A549 (cell line): ENCODE measurements at regions not wholly inside any gene's neighbourhood (a gene's known extent, or its start where the extent isn't known, plus 50 kb on each side); places are given as distances from the start of the nearest gene placed in this dataset.

Experiments used
- ATAC-seq, 2 experiments: fragments of 200-7000 bp in 1 of 2; fragments of >200 bp in 1 of 2; cut with Nextera tagmentation in 1 of 2; cut with Tn5 transposase in 1 of 2; 3 replicates each; pipeline versions ENCODE4 v1.8.0 to v1.9.1; 2018 to 2020; ENCODE audit warnings: mild to moderate bottlenecking in 1 of 2, moderate library complexity in 1 of 2
- CTCF ChIA-PET: fragments of 300-600 bp; sonication (Branson Sonifier 250); formaldehyde crosslinking; extraction: SDS; loops from one replicate; lab custom pipeline; 2021; ENCODE audit warnings: antibody characterized with exemption, inconsistent platforms; lab: Yijun Ruan, JAX
- POLR2A ChIA-PET: fragments of 350-600 bp; formaldehyde crosslinking; extraction: SDS; loops from one replicate; lab custom pipeline; 2021; ENCODE audit warnings: antibody characterized with exemption, inconsistent platforms; lab: Yijun Ruan, JAX
- DNase-seq, 2 experiments: peaks; one replicate each; pipeline versions ENCODE4 v3.0.0 to v3.0.0-alpha.2; 2011 to 2016; ENCODE audit warnings: low read depth in 1 of 2, low spot score in 1 of 2
- FAIRE-seq: peaks from 2 replicates; lab custom pipeline; 2011; peaks lifted over from hg19 to GRCh38; lab: Jason Lieb, UNC
- H3K27ac ChIP-seq, 2 experiments: fragments of >200 bp; sonication (Bioruptor Twin); formaldehyde crosslinking; 3 replicates each; pipeline ENCODE4 v1.5.1; 2016 to 2017
- H3K4me1 ChIP-seq: fragments of >200 bp; sonication (Bioruptor Twin); formaldehyde crosslinking; 3 replicates; pipeline ENCODE4 v1.6.1; 2016
- H3K4me2 ChIP-seq: fragments of >200 bp; sonication (Bioruptor Twin); formaldehyde crosslinking; 3 replicates; pipeline ENCODE4 v1.6.1; 2016
- H3K4me3 ChIP-seq: fragments of >200 bp; sonication (Bioruptor Twin); formaldehyde crosslinking; 3 replicates; pipeline ENCODE4 v1.5.1; 2016
- H3K9me3 ChIP-seq: fragments of >200 bp; sonication (Bioruptor Twin); formaldehyde crosslinking; 3 replicates; pipeline ENCODE4 v1.6.1; 2016
- CBX2 ChIP-seq: fragments of 200-600 bp; sonication (generic); IDR thresholded peaks from 2 replicates; pipeline ENCODE4 v1.6.1; 2016; ENCODE audit warnings: low read depth, mild to moderate bottlenecking, borderline replicate concordance
- CBX8 ChIP-seq: fragments of 200-600 bp; sonication (generic); IDR thresholded peaks from 2 replicates; pipeline ENCODE4 v1.6.1; 2016
- CHD2 ChIP-seq: fragments of 150-350 bp; IDR thresholded peaks from 2 replicates; pipeline ENCODE4 v1.6.1; 2014; ENCODE audit warnings: low read length; ENCODE audit not compliant: partially characterized antibody
- EHF ChIP-seq: fragments of 250-450 bp; sonication (Bioruptor Pico); IDR thresholded peaks from 2 replicates; pipeline ENCODE4 v1.5.0; 2020; ENCODE audit warnings: mild to moderate bottlenecking
- EHMT2 ChIP-seq: fragments of 200-600 bp; sonication (generic); IDR thresholded peaks from 2 replicates; pipeline ENCODE4 v1.6.1; 2016; ENCODE audit warnings: antibody characterized with exemption, low read depth, mild to moderate bottlenecking, moderate library complexity
- EP300 ChIP-seq, 2 experiments: fragments of >200 bp; sonication (Bioruptor Twin); formaldehyde crosslinking; IDR thresholded peaks; 2 replicates in 1 of 2; 3 replicates in 1 of 2; pipeline ENCODE4 v1.6.1; 2016 to 2017
- ESRRA ChIP-seq: fragments of 150-350 bp; IDR thresholded peaks from 2 replicates; pipeline ENCODE4 v1.6.1; 2014; ENCODE audit warnings: mild to moderate bottlenecking, low read length, borderline replicate concordance
- FOSL2 ChIP-seq, 2 experiments: fragments of 450-650 bp in 1 of 2; fragments of >200 bp in 1 of 2; sonication (Bioruptor Twin) in 1 of 2; formaldehyde crosslinking; IDR thresholded peaks; 2 replicates each; pipeline versions ENCODE4 v1.5.0 to v1.6.1; 2016 to 2020; ENCODE audit warnings: mild to moderate bottlenecking in 1 of 2, moderate library complexity in 1 of 2
- HEYL ChIP-seq: fragments of 250-450 bp; sonication (Bioruptor Pico); IDR thresholded peaks from 2 replicates; pipeline ENCODE4 v1.8.0; 2021; ENCODE audit warnings: mild to moderate bottlenecking, moderate library complexity
- HOXB13 ChIP-seq: fragments of 250-450 bp; sonication (Bioruptor Pico); IDR thresholded peaks from 2 replicates; pipeline ENCODE4 v1.5.0; 2020; ENCODE audit warnings: low read depth, mild to moderate bottlenecking, moderate library complexity
- HOXB5 ChIP-seq: fragments of 250-450 bp; sonication (Bioruptor Pico); IDR thresholded peaks from 2 replicates; pipeline ENCODE4 v1.5.0; 2020; ENCODE audit warnings: mild to moderate bottlenecking, moderate library complexity
- JUN ChIP-seq, 2 experiments: fragments of >200 bp; sonication (Bioruptor Twin); formaldehyde crosslinking; IDR thresholded peaks; 2 replicates in 1 of 2; 3 replicates in 1 of 2; pipeline ENCODE4 v1.6.1; 2016 to 2017
- KDM1A ChIP-seq: fragments of 200-600 bp; sonication (generic); IDR thresholded peaks from 2 replicates; pipeline ENCODE4 v1.6.1; 2016; ENCODE audit warnings: low read depth, mild to moderate bottlenecking
- NFE2L2 ChIP-seq: fragments of 150-350 bp; conservative IDR thresholded peaks from 2 replicates; pipeline ENCODE4 v1.6.1; 2014; ENCODE audit warnings: low read length
- RAD21 ChIP-seq, 2 experiments: fragments of >200 bp in 1 of 2; sonication (Bioruptor Twin) in 1 of 2; formaldehyde crosslinking in 1 of 2; IDR thresholded peaks in 1 of 2; conservative IDR thresholded peaks in 1 of 2; 2 replicates in 1 of 2; 3 replicates in 1 of 2; pipeline ENCODE4 v1.6.1; 2012 to 2018; ENCODE audit warnings: inconsistent platforms in 1 of 2
- RNF2 ChIP-seq: fragments of 200-600 bp; sonication (generic); IDR thresholded peaks from 2 replicates; pipeline ENCODE4 v1.6.1; 2016; ENCODE audit warnings: low read depth, mild to moderate bottlenecking, antibody characterized with exemption, moderate library complexity, borderline replicate concordance
- SREBF2 ChIP-seq: fragments of 450-650 bp; IDR thresholded peaks from 2 replicates; pipeline ENCODE4 v1.6.1; 2014; ENCODE audit warnings: mild to moderate bottlenecking, moderate library complexity
- TP53 ChIP-seq: fragments of 250-450 bp; sonication (Bioruptor Pico); IDR thresholded peaks from 2 replicates; pipeline ENCODE4 v1.5.0; 2021; ENCODE audit warnings: mild to moderate bottlenecking, moderate library complexity
- ZNF302 ChIP-seq: fragments of 250-450 bp; sonication (Bioruptor Pico); IDR thresholded peaks from 2 replicates; pipeline ENCODE4 v1.9.0; 2021; ENCODE audit warnings: inconsistent platforms, mild to moderate bottlenecking, moderate library complexity
- WGBS: methylation state at CpG from one replicate; pipeline ENCODE4 v1.1.6; 2017; ENCODE audit errors: missing lambda C conversion rate; 5-methylcytosine and 5-hydroxymethylcytosine counted together
- TF ChIP-seq, protein P1 (sequence below): IDR thresholded peaks from 2 replicates; pipeline ENCODE4 v1.6.1; 2012
- TF ChIP-seq, protein P2 (sequence below): fragments of >200 bp; sonication (Bioruptor Twin); formaldehyde crosslinking; IDR thresholded peaks from 3 replicates; pipeline ENCODE4 v1.6.1; 2016
- TF ChIP-seq, protein P3 (sequence below): fragments of >200 bp; sonication (Bioruptor Twin); formaldehyde crosslinking; IDR thresholded peaks from 2 replicates; pipeline ENCODE4 v1.6.1; 2016
- TF ChIP-seq, protein P4 (sequence below): fragments of 200-600 bp; sonication (generic); IDR thresholded peaks from 2 replicates; pipeline ENCODE4 v1.6.1; 2016; ENCODE audit warnings: antibody characterized with exemption, mild to moderate bottlenecking, moderate library complexity
- TF ChIP-seq, protein P5 (sequence below): fragments of 250-450 bp; sonication (Bioruptor Pico); IDR thresholded peaks from 2 replicates; pipeline ENCODE4 v1.5.0; 2020; ENCODE audit warnings: low read depth, mild to moderate bottlenecking, moderate library complexity
- TF ChIP-seq, protein P6 (sequence below): fragments of 250-450 bp; sonication (Bioruptor Pico); IDR thresholded peaks from 2 replicates; pipeline ENCODE4 v1.5.0; 2021; ENCODE audit warnings: mild to moderate bottlenecking, moderate library complexity, borderline replicate concordance
- TF ChIP-seq, protein P7 (sequence below): IDR thresholded peaks from 2 replicates; pipeline ENCODE4 v1.6.1; 2012; ENCODE audit warnings: low read depth, borderline replicate concordance

DNA sequence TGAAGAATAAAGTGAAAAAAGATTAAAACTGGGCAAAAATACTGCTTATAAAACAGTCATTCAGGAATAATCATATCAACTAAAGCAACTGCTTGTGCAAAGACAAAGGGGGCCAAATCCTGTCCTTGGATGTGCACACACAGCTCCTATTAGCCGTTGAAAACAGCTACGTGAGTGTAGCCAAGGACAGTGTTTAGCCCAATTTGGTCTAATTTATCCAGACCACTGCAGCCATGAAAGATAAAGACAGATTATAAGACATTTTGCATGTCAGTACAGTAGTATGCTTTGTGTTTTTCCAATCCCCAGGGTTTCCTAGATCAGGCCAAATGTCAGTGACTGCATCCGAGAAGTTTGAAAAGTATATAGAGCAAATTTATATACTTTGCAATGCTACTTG lies 146.3 kb upstream of the PKN2 start:
- DNase-seq (no peak), FAIRE-seq (no peak), ATAC-seq (no peak)
- TF ChIP-seq HEYL (CRISPR knock-in tag) (no peak), CHD2 (no peak), KDM1A (no peak), CBX8 (no peak), RAD21 (conservative IDR thresholded peaks at IDR 0.05 in 1 of 2, IDR thresholded peaks at IDR 0.05 in 1 of 2) (no peak), HOXB13 (CRISPR knock-in tag) (no peak), EHMT2 (no peak), RNF2 (no peak)
- TF ChIP-seq, protein P1, sequence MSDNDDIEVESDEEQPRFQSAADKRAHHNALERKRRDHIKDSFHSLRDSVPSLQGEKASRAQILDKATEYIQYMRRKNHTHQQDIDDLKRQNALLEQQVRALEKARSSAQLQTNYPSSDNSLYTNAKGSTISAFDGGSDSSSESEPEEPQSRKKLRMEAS = no peak
- TF ChIP-seq, protein P2, sequence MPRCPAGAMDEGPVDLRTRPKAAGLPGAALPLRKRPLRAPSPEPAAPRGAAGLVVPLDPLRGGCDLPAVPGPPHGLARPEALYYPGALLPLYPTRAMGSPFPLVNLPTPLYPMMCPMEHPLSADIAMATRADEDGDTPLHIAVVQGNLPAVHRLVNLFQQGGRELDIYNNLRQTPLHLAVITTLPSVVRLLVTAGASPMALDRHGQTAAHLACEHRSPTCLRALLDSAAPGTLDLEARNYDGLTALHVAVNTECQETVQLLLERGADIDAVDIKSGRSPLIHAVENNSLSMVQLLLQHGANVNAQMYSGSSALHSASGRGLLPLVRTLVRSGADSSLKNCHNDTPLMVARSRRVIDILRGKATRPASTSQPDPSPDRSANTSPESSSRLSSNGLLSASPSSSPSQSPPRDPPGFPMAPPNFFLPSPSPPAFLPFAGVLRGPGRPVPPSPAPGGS = no peak
- CTCF ChIA-PET = no interaction called here
- POLR2A ChIA-PET = no interaction called here
- no peak overlapping the region for H3K4me2 ChIP-seq
- no peaks in the 10 kb centered on the region for H3K4me1 ChIP-seq
- no peak overlapping the region for H3K4me3 ChIP-seq
- no peaks in the 10 kb centered on the region for H3K9me3 ChIP-seq
- no peak overlapping the region for H3K27ac ChIP-seq
- 35% methylated on average over 3 of the region's 3 CpGs for WGBS

DNA sequence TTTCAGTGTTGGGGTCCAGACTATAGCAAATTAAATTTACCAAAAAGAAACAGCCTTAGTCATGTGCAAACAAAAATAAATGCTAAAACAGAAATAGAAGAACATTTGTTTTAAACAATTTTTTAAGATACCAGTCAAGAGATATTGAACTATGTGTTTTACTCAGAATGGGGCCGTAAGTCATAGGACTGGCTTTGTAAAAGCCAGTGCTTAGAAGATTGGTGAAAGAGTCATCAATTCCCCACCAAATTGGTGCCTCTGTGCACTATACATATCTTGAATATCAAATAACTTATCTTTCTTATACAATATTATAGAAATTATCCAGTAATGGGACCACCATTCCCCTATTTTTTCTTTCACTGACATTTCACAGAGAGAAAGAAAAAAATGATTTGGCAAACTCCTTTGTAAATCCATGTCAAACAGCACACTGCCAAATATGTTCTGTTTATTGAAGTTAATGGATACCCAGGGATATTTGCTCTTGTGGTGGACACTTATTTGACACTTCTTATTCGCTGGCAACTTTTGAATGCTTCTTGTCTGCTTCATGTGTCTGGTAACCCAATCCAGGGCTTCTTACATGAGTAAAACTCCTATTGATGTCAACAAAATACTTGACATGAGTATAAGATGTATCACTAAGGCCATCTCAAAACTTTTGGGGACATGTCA lies 145.7 kb upstream of the PKN2 start:
- CTCF ChIA-PET = no interaction called here
- 26% methylated on average over 2 of the region's 2 CpGs for WGBS
- no peak overlapping the region for H3K4me3 ChIP-seq
- no peak overlapping the region for H3K27ac ChIP-seq
- ATAC-seq (no peak), FAIRE-seq (no peak)
- TF ChIP-seq JUN (IDR thresholded peaks at IDR 0.05) (no peak), CBX8 (no peak), ESRRA (no peak), HOXB5 (no peak), SREBF2 (no peak)
- TF ChIP-seq, protein P3, sequence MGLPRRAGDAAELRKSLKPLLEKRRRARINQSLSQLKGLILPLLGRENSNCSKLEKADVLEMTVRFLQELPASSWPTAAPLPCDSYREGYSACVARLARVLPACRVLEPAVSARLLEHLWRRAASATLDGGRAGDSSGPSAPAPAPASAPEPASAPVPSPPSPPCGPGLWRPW = no peak
- TF ChIP-seq, protein P4, sequence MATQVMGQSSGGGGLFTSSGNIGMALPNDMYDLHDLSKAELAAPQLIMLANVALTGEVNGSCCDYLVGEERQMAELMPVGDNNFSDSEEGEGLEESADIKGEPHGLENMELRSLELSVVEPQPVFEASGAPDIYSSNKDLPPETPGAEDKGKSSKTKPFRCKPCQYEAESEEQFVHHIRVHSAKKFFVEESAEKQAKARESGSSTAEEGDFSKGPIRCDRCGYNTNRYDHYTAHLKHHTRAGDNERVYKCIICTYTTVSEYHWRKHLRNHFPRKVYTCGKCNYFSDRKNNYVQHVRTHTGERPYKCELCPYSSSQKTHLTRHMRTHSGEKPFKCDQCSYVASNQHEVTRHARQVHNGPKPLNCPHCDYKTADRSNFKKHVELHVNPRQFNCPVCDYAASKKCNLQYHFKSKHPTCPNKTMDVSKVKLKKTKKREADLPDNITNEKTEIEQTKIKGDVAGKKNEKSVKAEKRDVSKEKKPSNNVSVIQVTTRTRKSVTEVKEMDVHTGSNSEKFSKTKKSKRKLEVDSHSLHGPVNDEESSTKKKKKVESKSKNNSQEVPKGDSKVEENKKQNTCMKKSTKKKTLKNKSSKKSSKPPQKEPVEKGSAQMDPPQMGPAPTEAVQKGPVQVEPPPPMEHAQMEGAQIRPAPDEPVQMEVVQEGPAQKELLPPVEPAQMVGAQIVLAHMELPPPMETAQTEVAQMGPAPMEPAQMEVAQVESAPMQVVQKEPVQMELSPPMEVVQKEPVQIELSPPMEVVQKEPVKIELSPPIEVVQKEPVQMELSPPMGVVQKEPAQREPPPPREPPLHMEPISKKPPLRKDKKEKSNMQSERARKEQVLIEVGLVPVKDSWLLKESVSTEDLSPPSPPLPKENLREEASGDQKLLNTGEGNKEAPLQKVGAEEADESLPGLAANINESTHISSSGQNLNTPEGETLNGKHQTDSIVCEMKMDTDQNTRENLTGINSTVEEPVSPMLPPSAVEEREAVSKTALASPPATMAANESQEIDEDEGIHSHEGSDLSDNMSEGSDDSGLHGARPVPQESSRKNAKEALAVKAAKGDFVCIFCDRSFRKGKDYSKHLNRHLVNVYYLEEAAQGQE = no peak
- TF ChIP-seq, protein P5, sequence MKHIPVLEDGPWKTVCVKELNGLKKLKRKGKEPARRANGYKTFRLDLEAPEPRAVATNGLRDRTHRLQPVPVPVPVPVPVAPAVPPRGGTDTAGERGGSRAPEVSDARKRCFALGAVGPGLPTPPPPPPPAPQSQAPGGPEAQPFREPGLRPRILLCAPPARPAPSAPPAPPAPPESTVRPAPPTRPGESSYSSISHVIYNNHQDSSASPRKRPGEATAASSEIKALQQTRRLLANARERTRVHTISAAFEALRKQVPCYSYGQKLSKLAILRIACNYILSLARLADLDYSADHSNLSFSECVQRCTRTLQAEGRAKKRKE = no peak
- TF ChIP-seq, all 56 proteins: peak for 0
- Histone ChIP-seq H3K9me3 (no peaks in the 10 kb centered on the region), H3K4me1 (no peaks in the 10 kb centered on the region), H3K4me2 (no peak overlapping the region)
- POLR2A ChIA-PET = no interaction called here
- DNase-seq = no peak

DNA sequence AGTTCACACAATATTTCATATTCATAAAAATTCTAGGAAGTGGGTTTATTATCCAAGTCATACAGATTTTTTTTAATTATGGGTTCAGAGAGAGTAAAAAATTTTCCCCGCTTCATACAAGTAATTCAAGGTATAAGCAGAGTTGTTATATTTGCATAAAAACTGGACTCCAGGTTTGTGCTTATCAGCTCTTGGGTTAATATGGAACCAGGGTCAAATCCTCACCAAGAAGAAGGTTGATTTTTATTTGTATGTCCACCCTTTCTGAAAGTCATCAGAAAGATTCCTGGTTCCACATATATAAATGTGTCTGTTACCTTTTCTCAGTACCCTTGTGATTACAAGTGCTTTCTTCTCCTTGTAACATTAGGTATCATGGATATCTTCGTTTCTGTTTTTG lies 143.8 kb upstream of the PKN2 start:
- no peak for DNase-seq
- Histone ChIP-seq H3K4me2 (no peak overlapping the region), H3K4me3 (no peak overlapping the region), H3K27ac (no peak overlapping the region), H3K4me1 (no peaks in the 10 kb centered on the region), H3K9me3 (no peaks in the 10 kb centered on the region)
- 17% methylated on average over 2 of the region's 2 CpGs for WGBS
- no peak for FAIRE-seq
- ATAC-seq = no peak
- POLR2A ChIA-PET = no interaction called here
- TF ChIP-seq EHF (CRISPR knock-in tag) = no peak
- TF ChIP-seq FOSL2 (IDR thresholded peaks at IDR 0.05) = no peak
- TF ChIP-seq FOSL2 (CRISPR knock-in tag; IDR thresholded peaks at IDR 0.05) = no peak
- no peak for TF ChIP-seq EP300 (IDR thresholded peaks at IDR 0.05)
- no peak for TF ChIP-seq CHD2
- no peak for TF ChIP-seq CBX2
- TF ChIP-seq NFE2L2 = no peak
- TF ChIP-seq ZNF302 (CRISPR knock-in tag) = no peak
- TF ChIP-seq, protein P6, sequence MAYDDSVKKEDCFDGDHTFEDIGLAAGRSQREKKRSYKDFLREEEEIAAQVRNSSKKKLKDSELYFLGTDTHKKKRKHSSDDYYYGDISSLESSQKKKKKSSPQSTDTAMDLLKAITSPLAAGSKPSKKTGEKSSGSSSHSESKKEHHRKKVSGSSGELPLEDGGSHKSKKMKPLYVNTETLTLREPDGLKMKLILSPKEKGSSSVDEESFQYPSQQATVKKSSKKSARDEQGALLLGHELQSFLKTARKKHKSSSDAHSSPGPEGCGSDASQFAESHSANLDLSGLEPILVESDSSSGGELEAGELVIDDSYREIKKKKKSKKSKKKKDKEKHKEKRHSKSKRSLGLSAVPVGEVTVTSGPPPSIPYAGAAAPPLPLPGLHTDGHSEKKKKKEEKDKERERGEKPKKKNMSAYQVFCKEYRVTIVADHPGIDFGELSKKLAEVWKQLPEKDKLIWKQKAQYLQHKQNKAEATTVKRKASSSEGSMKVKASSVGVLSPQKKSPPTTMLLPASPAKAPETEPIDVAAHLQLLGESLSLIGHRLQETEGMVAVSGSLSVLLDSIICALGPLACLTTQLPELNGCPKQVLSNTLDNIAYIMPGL (CRISPR knock-in tag) = no peak
- TF ChIP-seq TP53 = no peak
- TF ChIP-seq, protein P7, sequence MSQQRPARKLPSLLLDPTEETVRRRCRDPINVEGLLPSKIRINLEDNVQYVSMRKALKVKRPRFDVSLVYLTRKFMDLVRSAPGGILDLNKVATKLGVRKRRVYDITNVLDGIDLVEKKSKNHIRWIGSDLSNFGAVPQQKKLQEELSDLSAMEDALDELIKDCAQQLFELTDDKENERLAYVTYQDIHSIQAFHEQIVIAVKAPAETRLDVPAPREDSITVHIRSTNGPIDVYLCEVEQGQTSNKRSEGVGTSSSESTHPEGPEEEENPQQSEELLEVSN = no peak
- TF ChIP-seq CBX8 = no peak
- TF ChIP-seq, all 56 proteins: peak for 0
- CTCF ChIA-PET = no interaction called here
